Right lobe of liver (tissue), 4 donors: ENCODE measurements at regions not wholly inside any gene's neighbourhood (a gene's known extent, or its start where the extent isn't known, plus 50 kb on each side); places are given as distances from the start of the nearest gene placed in this dataset.

Experiments used
- CTCF ChIP-seq, 4 donors: fragments of 200-600 bp in 3 of 4; fragments of 450-650 bp in 1 of 4; IDR thresholded peaks; one replicate each; pipeline versions ENCODE4 v1.5.1 to v1.8.0; 2016 to 2022; ENCODE audit warnings: antibody characterized with exemption in 4 of 4, mild to moderate bottlenecking in 2 of 4
- POLR2A ChIP-seq: fragments of 450-650 bp; IDR thresholded peaks from one replicate; pipeline ENCODE4 v1.6.1; 2017; ENCODE audit warnings: antibody characterized with exemption, mild to moderate bottlenecking
- donor health status: DM: no; HTN: no; CAD: no.
- donor health status: DM: no; HTN: no; CAD: no.
- donor health status: DM: no; HTN: yes; CAD: no.

- no peak for TF ChIP-seq CTCF (IDR thresholded peaks at IDR 0.05)
- no peak for TF ChIP-seq POLR2A
Observed at GRCh38 chr15:92787116-92787515, 113.0 kb upstream of the CHD2 start.
